SK-N-SH treated with all-trans-retinoic acid at 6 μM for 48 hours (cell line): ENCODE measurements at regions not wholly inside any gene's neighbourhood (a gene's known extent, or its start where the extent isn't known, plus 50 kb on each side); places are given as distances from the start of the nearest gene placed in this dataset.

Experiments used
- SNAI2 ChIP-seq: fragments of 250-450 bp; sonication (Bioruptor Pico); IDR thresholded peaks from 2 replicates; pipeline ENCODE4 v1.5.0; 2020; ENCODE audit warnings: mild to moderate bottlenecking, moderate library complexity
- ZFP30 ChIP-seq: fragments of 450-650 bp; formaldehyde crosslinking; IDR thresholded peaks from 2 replicates; pipeline ENCODE4 v1.5.0; 2022; ENCODE audit warnings: mild to moderate bottlenecking, moderate library complexity

- TF ChIP-seq SNAI2 (CRISPR knock-in tag) (no peak), ZFP30 (CRISPR knock-in tag) (no peak)
These were observed 56.6 kb upstream of the HK2 start for GRCh38 chr2:74777161-74777900.
